OCI-LY1 (cell line): ENCODE measurements at regions not wholly inside any gene's neighbourhood (a gene's known extent, or its start where the extent isn't known, plus 50 kb on each side); places are given as distances from the start of the nearest gene placed in this dataset.

ENCODE experiments used
- CTCF ChIP-seq: fragments of 200-600 bp; sonication (generic), shearing (Covaris generic); IDR thresholded peaks from 2 replicates; pipeline ENCODE4 v1.5.1; 2017; ENCODE audit warnings: mild to moderate bottlenecking, antibody characterized with exemption, low read length, moderate library complexity, mixed read lengths
- EZH2 ChIP-seq: fragments of 200-600 bp; sonication (generic), shearing (Covaris generic); IDR thresholded peaks from 2 replicates; pipeline ENCODE4 v1.8.0; 2017; ENCODE audit warnings: borderline replicate concordance, mixed run types, mild to moderate bottlenecking, antibody characterized with exemption, low read length, moderate library complexity, mixed read lengths

- TF ChIP-seq CTCF (no peak), EZH2 (no peak)
Observed at GRCh38 chr4:106796876-106797275, 239.2 kb downstream of the DKK2 start.
